K562 (cell line): ENCODE measurements at regions not wholly inside any gene's neighbourhood (a gene's known extent, or its start where the extent isn't known, plus 50 kb on each side); places are given as distances from the start of the nearest gene placed in this dataset.

Source experiments
- BRF1 ChIP-seq: IDR thresholded peaks from 3 replicates; pipeline ENCODE4 v1.6.1; 2011; ENCODE audit warnings: borderline replicate concordance, mild to moderate bottlenecking; ENCODE audit not compliant: insufficient read length; ENCODE audit errors: extremely low read depth
- FOXJ3 ChIP-seq: sonication (generic); formaldehyde crosslinking; IDR thresholded peaks from 2 replicates; pipeline ENCODE4 v1.4.0; 2020; ENCODE audit warnings: mild to moderate bottlenecking, missing genetic modification reagents
- GABPB1 ChIP-seq: sonication (generic); formaldehyde crosslinking; IDR thresholded peaks from 2 replicates; pipeline ENCODE4 v1.8.0; 2022; ENCODE audit warnings: mild to moderate bottlenecking, missing genetic modification reagents
- HNRNPH1 ChIP-seq: fragments of 200-400 bp; formaldehyde crosslinking; optimal IDR thresholded peaks from 2 replicates; pipeline ENCODE3; 2017; ENCODE audit warnings: low read depth, mild to moderate bottlenecking, low read length, moderate library complexity
- HNRNPUL1 ChIP-seq: fragments of 200-400 bp; formaldehyde crosslinking; IDR thresholded peaks from 2 replicates; pipeline ENCODE4 v1.6.1; 2017; ENCODE audit warnings: low read length
- JUND ChIP-seq, 2 experiments: IDR thresholded peaks; 2 replicates in 1 of 2; 3 replicates in 1 of 2; pipeline ENCODE4 v1.6.1; 2011; ENCODE audit warnings: borderline replicate concordance in 2 of 2, low read depth in 2 of 2, low read length in 2 of 2, improper control_type of control experiment in 1 of 2, missing biosample characterization in 1 of 2, missing genetic modification characterization in 1 of 2, missing genetic modification reagents in 1 of 2
- LARP7 ChIP-seq: fragments of 450-650 bp; IDR thresholded peaks from 2 replicates; pipeline ENCODE4 v1.6.1; 2016
- RERE ChIP-seq: sonication (generic); formaldehyde crosslinking; IDR thresholded peaks from 2 replicates; pipeline ENCODE4 v1.8.0; 2023; ENCODE audit warnings: missing genetic modification reagents, mild to moderate bottlenecking, borderline replicate concordance
- TCFL5 ChIP-seq: fragments of 250-450 bp; sonication (Bioruptor Pico); conservative IDR thresholded peaks from 2 replicates; pipeline ENCODE4 v1.6.1; 2021; ENCODE audit warnings: mild to moderate bottlenecking, moderate library complexity, matching md5 sums
- ZBTB7A ChIP-seq: IDR thresholded peaks from 2 replicates; pipeline ENCODE4 v1.6.1; 2011; ENCODE audit warnings: low read depth, mild to moderate bottlenecking, low read length, moderate library complexity, borderline replicate concordance; ENCODE audit not compliant: control insufficient read depth
- ZNF232 ChIP-seq: sonication (generic); formaldehyde crosslinking; IDR thresholded peaks from 2 replicates; pipeline ENCODE4 v1.8.0; 2022; ENCODE audit warnings: mild to moderate bottlenecking, missing genetic modification reagents
- ZNF239 ChIP-seq: fragments of 250-450 bp; sonication (Bioruptor Pico); IDR thresholded peaks from 2 replicates; pipeline ENCODE4 v1.4.0; 2020; ENCODE audit warnings: mild to moderate bottlenecking
- ZNF551 ChIP-seq: fragments of 250-450 bp; sonication (Bioruptor Pico); IDR thresholded peaks from 2 replicates; pipeline ENCODE4 v1.5.0; 2021; ENCODE audit warnings: mild to moderate bottlenecking, moderate library complexity
- ZNF586 ChIP-seq: fragments of 450-650 bp; formaldehyde crosslinking; conservative IDR thresholded peaks from 2 replicates; pipeline ENCODE4 v1.4.0; 2020; ENCODE audit warnings: mild to moderate bottlenecking, moderate library complexity
- TF ChIP-seq, protein P1 (sequence below): fragments of 250-450 bp; sonication (Bioruptor Pico); IDR thresholded peaks from 2 replicates; pipeline ENCODE4 v1.9.0; 2021; ENCODE audit warnings: mild to moderate bottlenecking
- TF ChIP-seq, protein P2 (sequence below): sonication (generic); formaldehyde crosslinking; IDR thresholded peaks from 2 replicates; pipeline ENCODE4 v1.8.1; 2023; ENCODE audit warnings: mild to moderate bottlenecking, missing genetic modification reagents
- TF ChIP-seq, protein P3 (sequence below): fragments of 250-450 bp; sonication (Bioruptor Pico); IDR thresholded peaks from 2 replicates; pipeline ENCODE4 v1.5.0; 2021; ENCODE audit warnings: mild to moderate bottlenecking, borderline replicate concordance

- TF ChIP-seq ZNF239 (CRISPR knock-in tag): no peak
- TF ChIP-seq, protein P1, sequence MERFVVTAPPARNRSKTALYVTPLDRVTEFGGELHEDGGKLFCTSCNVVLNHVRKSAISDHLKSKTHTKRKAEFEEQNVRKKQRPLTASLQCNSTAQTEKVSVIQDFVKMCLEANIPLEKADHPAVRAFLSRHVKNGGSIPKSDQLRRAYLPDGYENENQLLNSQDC (CRISPR knock-in tag): no peak
- no peak for TF ChIP-seq HNRNPUL1
- TF ChIP-seq ZNF551 (CRISPR knock-in tag): no peak
- TF ChIP-seq, protein P2, sequence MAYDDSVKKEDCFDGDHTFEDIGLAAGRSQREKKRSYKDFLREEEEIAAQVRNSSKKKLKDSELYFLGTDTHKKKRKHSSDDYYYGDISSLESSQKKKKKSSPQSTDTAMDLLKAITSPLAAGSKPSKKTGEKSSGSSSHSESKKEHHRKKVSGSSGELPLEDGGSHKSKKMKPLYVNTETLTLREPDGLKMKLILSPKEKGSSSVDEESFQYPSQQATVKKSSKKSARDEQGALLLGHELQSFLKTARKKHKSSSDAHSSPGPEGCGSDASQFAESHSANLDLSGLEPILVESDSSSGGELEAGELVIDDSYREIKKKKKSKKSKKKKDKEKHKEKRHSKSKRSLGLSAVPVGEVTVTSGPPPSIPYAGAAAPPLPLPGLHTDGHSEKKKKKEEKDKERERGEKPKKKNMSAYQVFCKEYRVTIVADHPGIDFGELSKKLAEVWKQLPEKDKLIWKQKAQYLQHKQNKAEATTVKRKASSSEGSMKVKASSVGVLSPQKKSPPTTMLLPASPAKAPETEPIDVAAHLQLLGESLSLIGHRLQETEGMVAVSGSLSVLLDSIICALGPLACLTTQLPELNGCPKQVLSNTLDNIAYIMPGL (CRISPR knock-in tag): no peak
- TF ChIP-seq FOXJ3 (CRISPR knock-in tag): peak; percentile 77; the same call in 1 of the 2 replicates
- TF ChIP-seq ZNF232: peak; percentile 98; the same call in 1 of the 2 replicates
- no peak for TF ChIP-seq LARP7
- no peak for TF ChIP-seq RERE (CRISPR knock-in tag)
- no peak for TF ChIP-seq ZNF586 (CRISPR knock-in tag)
- TF ChIP-seq ZBTB7A: peak; percentile 86
- TF ChIP-seq HNRNPH1: no peak
- no peak for TF ChIP-seq TCFL5 (CRISPR knock-in tag)
- TF ChIP-seq GABPB1: peak; percentile 85
- TF ChIP-seq BRF1: no peak
- 0 out of 2 replicates have a peak, but pooled peaks have one; percentile 39 for TF ChIP-seq JUND (IDR thresholded peaks at IDR 0.05; ENCODE audit: borderline replicate concordance, low read depth, low read length)
- no peak; the same call in 2 of the 3 replicates for TF ChIP-seq JUND (tag; IDR thresholded peaks at IDR 0.05; ENCODE audit: borderline replicate concordance, low read depth, low read length)
- TF ChIP-seq, protein P3, sequence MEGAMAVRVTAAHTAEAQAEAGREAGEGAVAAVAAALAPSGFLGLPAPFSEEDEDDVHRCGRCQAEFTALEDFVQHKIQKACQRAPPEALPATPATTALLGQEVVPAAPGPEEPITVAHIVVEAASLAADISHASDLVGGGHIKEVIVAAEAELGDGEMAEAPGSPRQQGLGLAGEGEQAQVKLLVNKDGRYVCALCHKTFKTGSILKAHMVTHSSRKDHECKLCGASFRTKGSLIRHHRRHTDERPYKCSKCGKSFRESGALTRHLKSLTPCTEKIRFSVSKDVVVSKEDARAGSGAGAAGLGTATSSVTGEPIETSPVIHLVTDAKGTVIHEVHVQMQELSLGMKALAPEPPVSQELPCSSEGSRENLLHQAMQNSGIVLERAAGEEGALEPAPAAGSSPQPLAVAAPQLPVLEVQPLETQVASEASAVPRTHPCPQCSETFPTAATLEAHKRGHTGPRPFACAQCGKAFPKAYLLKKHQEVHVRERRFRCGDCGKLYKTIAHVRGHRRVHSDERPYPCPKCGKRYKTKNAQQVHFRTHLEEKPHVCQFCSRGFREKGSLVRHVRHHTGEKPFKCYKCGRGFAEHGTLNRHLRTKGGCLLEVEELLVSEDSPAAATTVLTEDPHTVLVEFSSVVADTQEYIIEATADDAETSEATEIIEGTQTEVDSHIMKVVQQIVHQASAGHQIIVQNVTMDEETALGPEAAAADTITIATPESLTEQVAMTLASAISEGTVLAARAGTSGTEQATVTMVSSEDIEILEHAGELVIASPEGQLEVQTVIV (CRISPR knock-in tag): no peak
These were observed 51.2 kb upstream of the RNF182 start (continued) for GRCh38 chr6:13873288-13874190.
